ENCODE measurements at regions not wholly inside any gene's neighbourhood (a gene's known extent, or its start where the extent isn't known, plus 50 kb on each side); places are given as distances from the start of the nearest gene placed in this dataset.

GRCh38 chr4:106852426-106852825 lies 183.7 kb downstream of the DKK2 start:
- FAIRE-seq: no peak

More at GRCh38 chr4:106852426-106852825, 183.7 kb downstream of the DKK2 start:
- Histone ChIP-seq H3K4me1 (ENCODE audit: control insufficient read depth, extremely low read depth, insufficient read depth, low read length) (no peaks in the 10 kb centered on the region), H3K9ac (replicated peaks; ENCODE audit: extremely low read depth, insufficient read depth, low read length) (no peak overlapping the region), H3K4me3 (replicated peaks in 1 of 3; ENCODE audit: insufficient read depth in 1 of 3, low read depth in 1 of 3, low read length in 3 of 3) (no peak overlapping the region), H4K20me1 (replicated peaks; ENCODE audit: control insufficient read depth, extremely low read depth, insufficient read depth, low read length) (no peaks in the 10 kb centered on the region), H3K79me2 (ENCODE audit: control insufficient read depth, insufficient read depth, low read length) (no peaks in the 10 kb centered on the region), H3K27me3 (ENCODE audit: control insufficient read depth in 2 of 2, insufficient read depth in 2 of 2, low read length in 2 of 2) (no peaks in the 10 kb centered on the region), H3K36me3 (ENCODE audit: control insufficient read depth in 2 of 2, extremely low read depth in 1 of 2, insufficient read depth in 2 of 2, low read length in 2 of 2) (no peaks in the 10 kb centered on the region), H2AFZ (ENCODE audit: low read depth, low read length) (no peak overlapping the region), H3K4me2 (ENCODE audit: insufficient read depth, low read length) (no peak overlapping the region), H3K27ac (ENCODE audit: insufficient read depth, low read depth, low read length) (no peak overlapping the region), H3K9me3 (replicated peaks; ENCODE audit: control insufficient read depth, insufficient read depth, low read length) (no peaks in the 10 kb centered on the region), H3K9me1 (replicated peaks; ENCODE audit: control insufficient read depth, extremely low read depth, insufficient read depth, low read length) (no peaks in the 10 kb centered on the region)
- no peak for DNase-seq (ENCODE audit: low read depth, low spot score)
- ChIA-PET CTCF (interaction anchor here (0.7 kb wide), 1 partner anchor 34 kb away, joined by 3 read pairs; no protein-coding TSS in a partner anchor), POLR2A (interaction anchor here (0.7 kb wide), 1 partner anchor 909 kb away, joined by 3 read pairs; no protein-coding TSS in a partner anchor)
- intact Hi-C loops (cut with micrococcal nuclease): no loop called here
- BruUV-seq (replicated peaks): no TSS peak
- TF ChIP-seq JUN (IDR thresholded peaks at IDR 0.05; ENCODE audit: borderline replicate concordance, insufficient read depth, insufficient read length, low read depth): no peak
- TF ChIP-seq MAX (IDR thresholded peaks at IDR 0.05; ENCODE audit: insufficient read depth, insufficient read length): no peak
- no peak for TF ChIP-seq POLR2AphosphoS5 (IDR thresholded peaks at IDR 0.05; ENCODE audit: insufficient read depth, low read depth, low read length)
- TF ChIP-seq EZH2 (IDR thresholded peaks at IDR 0.05; ENCODE audit: borderline replicate concordance, low read depth, low read length, severe bottlenecking): no peak
- no peak for TF ChIP-seq POLR2A (IDR thresholded peaks at IDR 0.05; ENCODE audit: low read depth, low read length)
- no peak for TF ChIP-seq FOS (IDR thresholded peaks at IDR 0.05; ENCODE audit: borderline replicate concordance, insufficient read depth, low read length)
- TF ChIP-seq, protein P1, sequence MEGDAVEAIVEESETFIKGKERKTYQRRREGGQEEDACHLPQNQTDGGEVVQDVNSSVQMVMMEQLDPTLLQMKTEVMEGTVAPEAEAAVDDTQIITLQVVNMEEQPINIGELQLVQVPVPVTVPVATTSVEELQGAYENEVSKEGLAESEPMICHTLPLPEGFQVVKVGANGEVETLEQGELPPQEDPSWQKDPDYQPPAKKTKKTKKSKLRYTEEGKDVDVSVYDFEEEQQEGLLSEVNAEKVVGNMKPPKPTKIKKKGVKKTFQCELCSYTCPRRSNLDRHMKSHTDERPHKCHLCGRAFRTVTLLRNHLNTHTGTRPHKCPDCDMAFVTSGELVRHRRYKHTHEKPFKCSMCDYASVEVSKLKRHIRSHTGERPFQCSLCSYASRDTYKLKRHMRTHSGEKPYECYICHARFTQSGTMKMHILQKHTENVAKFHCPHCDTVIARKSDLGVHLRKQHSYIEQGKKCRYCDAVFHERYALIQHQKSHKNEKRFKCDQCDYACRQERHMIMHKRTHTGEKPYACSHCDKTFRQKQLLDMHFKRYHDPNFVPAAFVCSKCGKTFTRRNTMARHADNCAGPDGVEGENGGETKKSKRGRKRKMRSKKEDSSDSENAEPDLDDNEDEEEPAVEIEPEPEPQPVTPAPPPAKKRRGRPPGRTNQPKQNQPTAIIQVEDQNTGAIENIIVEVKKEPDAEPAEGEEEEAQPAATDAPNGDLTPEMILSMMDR (IDR thresholded peaks at IDR 0.05; ENCODE audit: extremely low read depth in 1 of 2, insufficient read depth in 1 of 2, low read depth in 1 of 2, low read length in 2 of 2): no peak
- no peak for TF ChIP-seq GATA2 (IDR thresholded peaks at IDR 0.05; ENCODE audit: insufficient read depth, insufficient read length, low read depth, low read length)
- dilution Hi-C loops (cut with MboI; ENCODE audit: extremely low pct_ligation_motif_present, low sequenced_read_pairs): no loop called here

Measured in endothelial cell of umbilical vein (primary cell).